ENCODE measurements at regions not wholly inside any gene's neighbourhood (a gene's known extent, or its start where the extent isn't known, plus 50 kb on each side); places are given as distances from the start of the nearest gene placed in this dataset.

DNA sequence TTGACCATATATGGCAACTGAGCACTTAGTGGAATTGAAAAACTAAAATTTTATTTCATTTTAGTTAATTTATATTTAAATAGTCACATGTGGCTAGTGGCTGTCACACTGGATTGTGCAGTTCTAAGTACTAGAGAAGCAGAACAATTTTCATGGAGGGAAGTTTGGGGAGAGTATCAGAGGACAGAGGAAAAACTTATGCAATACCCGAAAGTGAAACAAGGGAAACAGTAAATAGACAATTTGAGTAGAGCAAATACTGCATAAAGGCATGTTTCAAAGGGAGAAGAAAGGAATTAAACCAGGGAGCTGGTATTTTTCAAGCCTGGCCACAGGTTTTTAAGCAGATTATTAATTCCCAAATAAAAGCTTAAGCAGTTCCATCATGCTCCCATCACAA lies 590.5 kb upstream of the RORB start:
- H3K4me1 ChIP-seq = no peaks in the 10 kb centered on the region
- no peak overlapping the region for H3K27ac ChIP-seq
- no peak for DNase-seq
- no peaks in the 10 kb centered on the region for H3K9me3 ChIP-seq
- H3K4me3 ChIP-seq = no peak overlapping the region
- no peak for TF ChIP-seq CTCF (IDR thresholded peaks at IDR 0.05)
- TF ChIP-seq POLR2A (IDR thresholded peaks at IDR 0.05) = no peak
- 79 to 90% methylated on average over 1 of the region's 1 CpG for WGBS, 2 donors
- no peaks in the 10 kb centered on the region for H3K27me3 ChIP-seq
- H3K36me3 ChIP-seq (ENCODE audit: low read depth, missing control alignments) = no peaks in the 10 kb centered on the region
- intact Hi-C loops (cut with DNase I; ENCODE audit: low total_unique reads) = no loop called here

DNA sequence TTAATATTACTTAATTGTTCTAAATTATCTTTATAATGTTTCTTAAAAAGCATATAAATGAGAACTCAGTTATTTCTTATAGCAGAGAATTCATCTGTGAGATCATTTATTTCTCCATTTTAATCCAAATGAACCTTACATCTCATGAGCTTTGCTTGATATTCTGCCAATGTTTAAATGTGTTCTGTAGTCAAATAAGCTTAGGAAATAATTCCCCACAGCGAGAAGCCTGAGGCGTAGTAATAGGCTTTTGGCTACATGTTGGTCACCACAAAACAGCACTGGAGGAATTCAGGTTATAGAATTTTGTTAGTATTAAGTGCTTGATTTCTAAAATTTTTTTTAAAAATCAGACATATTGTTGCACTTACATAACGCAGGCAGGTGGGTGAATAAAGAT lies 585.3 kb upstream of the RORB start:
- Histone ChIP-seq H3K27me3 (no peaks in the 10 kb centered on the region), H3K36me3 (ENCODE audit: low read depth, missing control alignments) (no peaks in the 10 kb centered on the region), H3K9me3 (no peaks in the 10 kb centered on the region), H3K4me1 (no peaks in the 10 kb centered on the region), H3K27ac (no peak overlapping the region), H3K4me3 (no peak overlapping the region)
- WGBS, 2 donors = 87 to 92% methylated on average over 3 of the region's 3 CpGs
- intact Hi-C loops (cut with DNase I; ENCODE audit: low total_unique reads) = no loop called here
- DNase-seq = no peak
- no peak for TF ChIP-seq POLR2A (IDR thresholded peaks at IDR 0.05)
- TF ChIP-seq CTCF (IDR thresholded peaks at IDR 0.05) = no peak

GRCh38 chr9:73916016-73916673 lies 581.0 kb upstream of the RORB start:
- H3K27me3 ChIP-seq = no peaks in the 10 kb centered on the region
- no peaks in the 10 kb centered on the region for H3K36me3 ChIP-seq (ENCODE audit: low read depth, missing control alignments)
- H3K4me3 ChIP-seq = no peak overlapping the region
- intact Hi-C loops (cut with DNase I; ENCODE audit: low total_unique reads) = no loop called here
- DNase-seq = no peak
- no peaks in the 10 kb centered on the region for H3K9me3 ChIP-seq
- no peak overlapping the region for H3K27ac ChIP-seq
- H3K4me1 ChIP-seq = no peaks in the 10 kb centered on the region
- no peak for TF ChIP-seq POLR2A (IDR thresholded peaks at IDR 0.05)
- no peak for TF ChIP-seq CTCF (IDR thresholded peaks at IDR 0.05)
- WGBS, 2 donors = 66 to 72% methylated on average over 6 of the region's 6 CpGs

DNA sequence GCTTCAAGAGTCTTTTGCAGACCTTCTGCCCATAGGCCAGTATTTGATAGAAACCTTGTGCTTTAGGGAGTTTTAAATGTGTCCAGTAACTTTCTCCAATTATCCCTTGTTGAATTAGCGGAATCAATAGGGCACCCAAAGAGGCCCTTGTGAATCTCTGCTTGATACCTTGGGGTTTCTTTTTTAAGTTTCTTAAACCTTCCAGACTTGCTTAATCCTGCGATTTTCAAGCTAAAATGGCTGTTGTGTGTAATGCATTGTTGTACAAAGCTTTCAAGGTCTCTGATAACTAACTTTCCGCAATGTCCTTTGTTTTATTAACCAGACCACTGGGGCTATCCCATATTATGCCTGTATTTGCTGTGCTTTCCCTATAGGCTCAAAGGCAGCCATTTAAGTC lies 577.4 kb upstream of the RORB start:
- TF ChIP-seq POLR2A (IDR thresholded peaks at IDR 0.05) (no peak), CTCF (IDR thresholded peaks at IDR 0.05) (no peak)
- Histone ChIP-seq H3K4me3 (no peak overlapping the region), H3K27me3 (no peaks in the 10 kb centered on the region), H3K4me1 (no peaks in the 10 kb centered on the region), H3K9me3 (no peaks in the 10 kb centered on the region), H3K27ac (no peak overlapping the region), H3K36me3 (ENCODE audit: low read depth, missing control alignments) (no peaks in the 10 kb centered on the region)
- intact Hi-C loops (cut with DNase I; ENCODE audit: low total_unique reads) = no loop called here
- DNase-seq = no peak
- WGBS, 2 donors = 78 to 82% methylated on average over 3 of the region's 3 CpGs

DNA sequence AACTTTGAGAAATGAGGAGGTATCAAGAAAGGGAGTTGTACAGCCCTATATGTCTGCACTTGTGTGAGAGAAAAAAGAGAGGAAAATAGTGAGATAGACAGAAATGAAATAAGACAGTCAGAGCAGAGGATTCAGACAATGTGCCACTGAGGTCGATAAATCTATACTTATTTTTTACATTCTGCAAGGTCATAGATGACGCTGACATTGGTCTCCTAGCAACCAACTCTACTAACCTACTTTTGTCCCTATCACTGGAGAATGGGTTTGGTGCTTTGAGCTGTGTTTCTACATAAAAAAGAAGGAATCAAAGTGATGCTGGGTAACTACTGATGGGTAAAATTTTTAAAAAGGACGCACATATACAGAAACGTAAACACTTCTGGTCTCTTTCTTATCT lies 573.3 kb upstream of the RORB start:
- Histone ChIP-seq H3K27me3 (no peaks in the 10 kb centered on the region), H3K9me3 (no peaks in the 10 kb centered on the region), H3K27ac (no peak overlapping the region), H3K4me3 (no peak overlapping the region), H3K36me3 (ENCODE audit: low read depth, missing control alignments) (no peaks in the 10 kb centered on the region), H3K4me1 (no peaks in the 10 kb centered on the region)
- DNase-seq = no peak
- intact Hi-C loops (cut with DNase I; ENCODE audit: low total_unique reads) = no loop called here
- TF ChIP-seq CTCF (IDR thresholded peaks at IDR 0.05) (no peak), POLR2A (IDR thresholded peaks at IDR 0.05) (no peak)
- 79 to 88% methylated on average over 4 of the region's 4 CpGs for WGBS, 2 donors

Measured in testis (tissue), 2 donors.